GM18870 (cell line): ENCODE measurements at regions not wholly inside any gene's neighbourhood (a gene's known extent, or its start where the extent isn't known, plus 50 kb on each side); places are given as distances from the start of the nearest gene placed in this dataset.

Experiments
- ATAC-seq: cut with Tn5 transposase; IDR thresholded peaks from one replicate; pipeline ENCODE4 v1.9.1; 2021; ENCODE audit warnings: moderate library complexity; ENCODE audit not compliant: unreplicated experiment

GRCh38 chr15:81544385-81544784, 170.4 kb upstream of the TMC3 start:
- no peak for ATAC-seq

- no peak for ATAC-seq
Observed at GRCh38 chr15:81540909-81541308, 166.9 kb upstream of the TMC3 start.

GRCh38 chr15:81536356-81536755, 162.3 kb upstream of the TMC3 start:
- ATAC-seq: no peak

GRCh38 chr15:81534124-81534523, 160.1 kb upstream of the TMC3 start:
- ATAC-seq: no peak

- ATAC-seq: no peak
Observed at GRCh38 chr15:81532001-81532400, 158.0 kb upstream of the TMC3 start.

- no peak for ATAC-seq
Observed at GRCh38 chr15:81531109-81531592, 157.1 kb upstream of the TMC3 start.

GRCh38 chr15:81530271-81530691, 156.3 kb upstream of the TMC3 start:
- ATAC-seq: no peak

GRCh38 chr15:81529481-81529880, 155.5 kb upstream of the TMC3 start:
- no peak for ATAC-seq

GRCh38 chr15:81526029-81526428, 152.0 kb upstream of the TMC3 start:
- no peak for ATAC-seq

GRCh38 chr15:81524496-81524895, 150.5 kb upstream of the TMC3 start:
- ATAC-seq: no peak

- no peak for ATAC-seq
Observed at GRCh38 chr15:81523867-81524266, 149.9 kb upstream of the TMC3 start.

- ATAC-seq: no peak
Observed at GRCh38 chr15:81520480-81520879, 146.5 kb upstream of the TMC3 start.

GRCh38 chr15:81516461-81516860, 142.4 kb upstream of the TMC3 start:
- ATAC-seq: no peak

- no peak for ATAC-seq
Observed at GRCh38 chr15:81516012-81516411, 142.0 kb upstream of the TMC3 start.

- ATAC-seq: no peak
Observed at GRCh38 chr15:81514725-81515124, 140.7 kb upstream of the TMC3 start.

GRCh38 chr15:81511138-81511537, 137.1 kb upstream of the TMC3 start:
- no peak for ATAC-seq

- ATAC-seq: no peak
Observed at GRCh38 chr15:81507831-81508230, 133.8 kb upstream of the TMC3 start.

- no peak for ATAC-seq
Observed at GRCh38 chr15:81506936-81507335, 132.9 kb upstream of the TMC3 start.

GRCh38 chr15:81506071-81506470, 132.1 kb upstream of the TMC3 start:
- ATAC-seq: no peak

GRCh38 chr15:81504170-81504905, 130.3 kb upstream of the TMC3 start:
- ATAC-seq: no peak

GRCh38 chr15:81502439-81502838, 128.4 kb upstream of the TMC3 start:
- ATAC-seq: no peak

- no peak for ATAC-seq
Observed at GRCh38 chr15:81500081-81500480, 126.1 kb upstream of the TMC3 start.

- ATAC-seq: no peak
Observed at GRCh38 chr15:81498294-81498693, 124.3 kb upstream of the TMC3 start.
